ENCODE measurements at regions not wholly inside any gene's neighbourhood (a gene's known extent, or its start where the extent isn't known, plus 50 kb on each side); places are given as distances from the start of the nearest gene placed in this dataset.
A peak's percentile ranks its signal among the peaks of the same experiment; 100 is the strongest.
"Not testable (repeated sequence)": the region's sequence is repeated elsewhere in the genome, so short reads cannot be mapped to it uniquely, and the experiment has no call there.

- no peak for FAIRE-seq
- DNase-seq (ENCODE audit: low spot score in 2 of 2) = no peak
Measured at GRCh38 chr5:106121972-106122605, 1548.6 kb downstream of the EFNA5 start.

- no peak for DNase-seq (ENCODE audit: low spot score in 2 of 2)
- no peak for FAIRE-seq
Measured at GRCh38 chr5:106116682-106117081, 1554.1 kb downstream of the EFNA5 start.

DNA sequence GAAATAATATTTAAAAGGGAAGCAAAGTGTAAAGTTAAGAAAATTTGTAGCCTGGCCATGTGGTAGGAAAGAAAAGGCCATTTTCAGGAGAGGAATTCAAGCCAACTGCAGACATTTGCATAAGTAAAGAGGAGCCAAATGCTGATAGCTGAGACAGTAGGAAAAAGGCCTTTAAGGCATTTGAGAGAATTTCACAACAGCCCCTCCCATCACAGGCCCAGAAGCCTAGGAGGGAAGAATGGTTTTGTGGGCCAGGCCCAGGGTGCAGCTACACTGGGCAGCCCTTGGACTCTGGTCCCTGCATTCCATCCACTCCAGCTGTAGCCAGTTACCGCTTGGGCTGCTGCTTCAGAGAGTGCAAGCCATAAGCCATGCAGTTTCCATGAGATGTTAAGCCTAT, 1556.8 kb downstream of the EFNA5 start:
- FAIRE-seq (no peak), DNase-seq (ENCODE audit: low spot score in 2 of 2) (no peak)

DNA sequence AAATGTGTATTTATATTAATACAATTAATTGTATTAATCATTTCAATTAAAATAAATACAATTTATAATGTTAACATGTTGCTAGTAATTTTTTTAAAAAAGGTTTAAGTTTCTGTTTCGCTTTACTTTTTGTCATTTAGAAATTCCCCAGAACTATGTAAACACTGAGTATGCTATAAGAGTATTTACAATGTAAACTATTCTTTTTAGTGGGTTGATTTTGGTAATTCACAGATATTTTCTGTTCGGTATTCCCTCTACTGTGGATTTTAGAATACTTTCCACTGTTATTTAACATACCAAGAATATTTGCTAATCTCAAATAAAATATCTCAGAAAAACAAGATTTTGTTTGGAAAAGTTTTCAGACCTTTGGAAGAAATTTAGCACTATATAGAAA, 1564.4 kb downstream of the EFNA5 start:
- DNase-seq (ENCODE audit: low spot score in 2 of 2) = no peak
- peak; percentile 50 for FAIRE-seq

DNA sequence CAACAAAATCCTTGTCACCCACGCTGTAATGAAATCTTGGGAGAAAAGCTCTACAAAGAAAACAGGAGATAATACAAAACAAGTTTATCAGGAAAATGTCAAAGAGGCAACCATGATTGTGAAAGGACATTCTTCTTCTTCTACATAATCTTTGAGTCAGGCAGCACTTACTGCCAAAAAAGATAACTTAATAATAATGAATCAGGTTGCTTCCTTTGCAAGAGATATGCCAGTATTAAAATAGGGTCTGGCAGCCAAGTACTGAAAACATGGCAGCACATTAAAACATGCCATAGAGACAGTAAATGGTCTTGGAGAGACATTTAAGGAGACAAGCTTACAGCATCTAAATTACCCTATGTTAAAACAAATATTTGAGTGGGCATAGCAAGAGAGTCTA, 1573.4 kb downstream of the EFNA5 start:
- DNase-seq (ENCODE audit: low spot score in 2 of 2) = no peak
- FAIRE-seq = no peak

- FAIRE-seq = no peak
- DNase-seq (ENCODE audit: low spot score in 2 of 2) = no peak
Measured at GRCh38 chr5:106094839-106095238, 1575.9 kb downstream of the EFNA5 start.

DNA sequence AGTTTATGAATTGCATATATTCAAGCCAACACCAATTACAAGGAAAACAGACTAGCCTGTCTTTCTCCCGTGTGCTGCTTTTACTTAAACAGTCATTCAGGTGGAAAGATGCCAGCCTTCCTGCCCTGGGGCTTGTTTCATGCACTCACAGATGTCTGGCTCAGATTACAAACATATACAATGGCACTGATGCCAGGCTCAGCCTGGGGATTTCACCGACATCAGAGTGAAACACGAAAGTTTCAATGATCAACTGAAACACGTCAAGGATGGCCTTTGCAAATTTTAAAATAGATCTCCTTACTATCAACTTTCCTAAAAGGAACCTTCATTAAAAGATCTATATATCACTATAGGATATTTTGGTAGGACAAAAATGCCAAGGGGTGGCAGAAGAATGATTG, 1576.5 kb downstream of the EFNA5 start:
- no peak for DNase-seq (ENCODE audit: low spot score in 2 of 2)
- FAIRE-seq = no peak

DNA sequence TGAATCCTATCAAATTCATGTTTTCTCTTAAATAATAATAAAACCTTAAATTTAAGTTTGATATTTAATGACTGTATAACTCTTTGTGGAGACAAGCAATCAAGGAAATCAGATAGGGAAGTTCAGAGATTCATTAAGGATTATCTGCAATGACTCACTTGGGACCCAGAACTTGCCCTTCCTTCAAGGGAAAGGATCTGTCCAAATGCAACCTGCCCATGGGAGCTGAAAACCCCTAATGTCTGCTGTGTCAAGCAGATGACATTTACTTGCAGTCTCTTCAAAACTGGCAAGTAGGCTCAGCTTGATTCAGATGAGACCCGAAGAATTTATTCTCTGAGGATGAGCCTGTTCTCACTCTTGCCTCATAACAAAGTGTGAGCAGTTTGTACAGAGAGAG, 1577.6 kb downstream of the EFNA5 start:
- no peak for FAIRE-seq
- no peak for DNase-seq (ENCODE audit: low spot score in 2 of 2)

GRCh38 chr5:106092455-106092854, 1578.3 kb downstream of the EFNA5 start:
- DNase-seq (ENCODE audit: low spot score in 2 of 2) (no peak), FAIRE-seq (no peak)

DNA sequence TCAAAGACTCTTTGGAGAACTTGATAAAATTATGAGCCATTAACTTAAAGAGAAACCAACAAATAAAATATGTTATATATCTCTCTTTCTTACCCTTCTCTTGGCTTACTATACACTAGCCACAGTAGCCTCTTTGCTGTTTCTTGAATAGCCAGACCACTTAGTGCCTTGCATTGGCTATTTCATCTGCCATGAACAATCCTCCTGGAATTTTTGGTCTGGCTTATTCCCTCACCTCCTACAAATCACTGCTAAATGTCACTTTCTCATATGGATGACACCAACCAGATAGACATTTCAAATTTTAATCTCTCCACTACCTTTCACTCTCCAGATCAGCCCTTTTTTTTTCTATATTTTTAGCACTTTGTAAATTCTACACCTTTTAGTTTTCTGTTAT, 1581.7 kb downstream of the EFNA5 start:
- FAIRE-seq = no peak

DNA sequence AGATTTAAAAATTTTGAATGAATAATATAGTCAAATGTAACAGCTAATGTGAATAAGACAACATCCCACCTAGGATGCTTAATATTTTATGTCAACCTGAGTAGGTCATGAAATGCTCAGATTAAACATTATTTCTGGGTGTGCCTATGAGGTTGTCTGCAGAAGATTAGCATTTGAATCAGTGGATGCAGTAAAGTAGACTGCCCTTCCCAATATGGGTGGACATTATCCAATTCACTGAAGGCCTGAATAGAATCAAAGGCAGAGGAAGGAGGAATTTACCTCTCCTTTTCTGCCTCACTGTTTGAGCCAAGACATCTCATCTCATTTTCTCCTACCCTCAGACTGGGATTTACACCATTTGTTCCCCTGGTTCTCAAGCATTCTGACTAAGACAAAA, 1582.3 kb downstream of the EFNA5 start:
- FAIRE-seq (no peak), DNase-seq (ENCODE audit: low spot score in 2 of 2) (no peak)

More for the DNA sequence above, 1581.7 kb downstream of the EFNA5 start:
- no peak for DNase-seq (ENCODE audit: low spot score in 2 of 2)

DNA sequence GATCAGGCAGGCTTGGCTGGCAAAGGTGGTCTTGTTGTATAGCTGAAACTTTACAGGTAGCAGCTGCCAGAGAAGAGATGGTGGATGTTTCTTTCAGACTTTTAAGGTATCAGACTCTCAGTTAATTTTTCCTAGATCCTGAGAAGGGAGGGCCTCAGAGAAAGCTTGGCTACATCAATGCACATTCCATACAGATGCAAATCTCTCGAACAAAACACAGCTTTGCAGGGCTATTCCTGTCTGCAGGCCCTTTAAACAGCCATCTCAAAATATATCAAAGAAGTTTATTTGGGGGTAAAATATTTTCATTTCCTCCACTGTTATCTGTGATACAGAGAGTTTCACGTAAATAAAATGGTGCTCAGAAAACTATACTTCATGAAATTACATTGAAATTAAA, 1584.4 kb downstream of the EFNA5 start:
- FAIRE-seq (no peak), DNase-seq (ENCODE audit: low spot score in 2 of 2) (no peak)

DNA sequence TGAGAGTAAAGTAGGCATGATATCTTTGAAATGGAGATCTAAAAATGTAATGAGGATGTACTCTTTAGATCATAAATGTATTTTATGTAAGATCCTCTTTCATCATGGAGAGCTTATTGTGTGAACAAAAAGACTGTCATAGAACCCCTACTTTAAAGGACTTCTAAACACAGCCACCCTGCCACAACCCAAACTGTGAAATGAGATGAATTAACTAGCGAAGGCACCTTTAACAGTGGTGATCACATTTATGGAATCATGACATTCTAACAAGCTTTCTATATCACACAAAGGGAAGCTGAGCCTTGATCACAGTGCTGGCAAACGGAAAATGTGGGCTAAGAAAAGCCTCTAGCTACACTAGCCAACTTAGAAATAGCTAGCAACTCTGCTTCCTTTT, 1585.2 kb downstream of the EFNA5 start:
- DNase-seq (ENCODE audit: low spot score in 2 of 2) (no peak), FAIRE-seq (no peak)

- DNase-seq (ENCODE audit: low spot score in 2 of 2) (no peak), FAIRE-seq (no peak)
Measured at GRCh38 chr5:106085136-106085535, 1585.6 kb downstream of the EFNA5 start.

DNA sequence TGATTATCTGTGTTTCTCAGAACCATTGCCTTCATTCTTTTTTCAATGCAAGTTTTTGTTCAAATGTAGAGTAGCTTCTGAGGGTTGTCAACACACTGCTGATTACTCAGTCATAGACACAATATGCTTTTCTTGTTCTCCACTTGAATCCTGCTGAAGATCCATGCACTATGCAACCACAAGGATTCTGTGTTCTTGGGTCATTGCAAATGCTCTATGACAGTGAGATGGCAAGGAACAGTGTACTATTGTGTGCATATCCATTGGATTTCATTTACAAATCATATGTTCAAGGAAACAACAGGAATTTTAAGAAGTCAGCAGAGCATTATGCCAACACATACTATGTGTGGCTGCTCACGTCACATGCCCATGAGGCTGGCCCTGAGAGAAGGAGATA, 1590.2 kb downstream of the EFNA5 start:
- DNase-seq (ENCODE audit: low spot score in 2 of 2) (no peak), FAIRE-seq (no peak)

GRCh38 chr5:106076655-106077054, 1594.1 kb downstream of the EFNA5 start:
- FAIRE-seq (no peak), DNase-seq (ENCODE audit: low spot score in 2 of 2) (no peak)

- DNase-seq (ENCODE audit: low spot score in 2 of 2) = no peak
- FAIRE-seq = no peak
Measured at GRCh38 chr5:106072208-106072607, 1598.5 kb downstream of the EFNA5 start.

- DNase-seq (ENCODE audit: low spot score in 2 of 2) = no peak
- no peak for FAIRE-seq
Measured at GRCh38 chr5:106047341-106047740, 1623.4 kb downstream of the EFNA5 start.

- FAIRE-seq; DNase-seq (ENCODE audit: low spot score in 2 of 2): not testable (repeated sequence)
Measured at GRCh38 chr5:106032069-106032468, 1638.7 kb downstream of the EFNA5 start.

DNA sequence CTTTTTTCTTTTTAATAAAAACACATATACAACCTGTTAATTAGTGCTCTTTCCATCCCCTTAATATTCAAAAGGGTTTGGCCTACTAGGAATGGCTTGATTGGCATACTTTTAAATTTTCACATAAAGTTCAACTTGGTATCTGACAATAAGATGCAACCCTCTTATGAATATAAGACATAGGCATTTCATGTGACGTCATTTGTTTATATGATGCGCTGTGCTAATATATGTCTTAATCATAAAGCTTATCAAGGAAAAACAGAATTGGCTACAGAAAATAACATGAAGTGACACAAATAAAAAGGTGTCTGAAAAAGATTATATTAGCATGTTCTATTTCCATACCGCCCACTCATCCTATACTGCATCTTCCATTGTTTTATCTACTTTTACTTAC, 1642.4 kb downstream of the EFNA5 start:
- no peak for FAIRE-seq
- no peak for DNase-seq (ENCODE audit: low spot score in 2 of 2)

DNA sequence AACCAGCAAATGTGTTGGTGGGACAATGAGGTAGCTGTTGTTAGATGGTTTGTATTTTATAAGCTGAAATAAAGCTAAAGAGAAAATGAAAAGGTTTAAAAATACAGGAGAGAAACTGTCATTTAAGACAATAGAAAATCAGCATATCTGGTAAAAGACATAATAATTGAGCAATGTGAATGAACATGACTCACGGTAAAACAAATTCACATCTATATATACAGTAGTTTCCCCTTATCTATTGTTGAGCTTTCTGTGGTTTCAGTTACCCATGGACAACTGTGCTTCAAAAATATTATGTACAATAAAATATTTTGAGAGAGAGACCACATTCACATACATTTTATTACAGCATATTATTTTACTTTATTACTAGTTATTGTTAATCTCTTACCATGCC, 1649.8 kb downstream of the EFNA5 start:
- FAIRE-seq (no peak), DNase-seq (ENCODE audit: low spot score in 2 of 2) (no peak)

DNA sequence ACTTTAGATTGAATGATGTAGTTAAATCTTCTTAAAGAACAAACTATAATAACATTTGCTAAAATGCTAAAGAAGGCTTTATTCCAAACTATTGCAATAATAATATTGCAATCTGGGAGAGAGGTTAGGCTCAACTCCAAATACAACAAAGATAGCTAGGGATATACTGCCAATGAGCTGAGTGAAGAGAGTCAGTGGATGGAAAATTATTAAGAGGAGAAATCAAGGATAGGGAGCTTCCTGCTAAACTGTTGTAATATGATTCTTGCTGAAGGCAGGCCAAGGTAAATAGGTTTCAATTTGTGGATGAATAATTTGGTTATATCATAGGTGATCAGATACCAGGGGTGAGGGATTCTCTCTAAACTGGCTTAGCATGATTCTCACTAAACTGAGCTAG, 1651.5 kb downstream of the EFNA5 start:
- FAIRE-seq (no peak), DNase-seq (ENCODE audit: low spot score in 2 of 2) (no peak)

- DNase-seq (ENCODE audit: low spot score in 2 of 2) = no peak
- FAIRE-seq = no peak
Measured at GRCh38 chr5:106017243-106017857, 1653.4 kb downstream of the EFNA5 start.
